ENCODE measurements at regions not wholly inside any gene's neighbourhood (a gene's known extent, or its start where the extent isn't known, plus 50 kb on each side); places are given as distances from the start of the nearest gene placed in this dataset.

- H3K9me3 Mint-ChIP-seq: peaks cover 11% of the 10 kb centered on the region
- H3K36me3 Mint-ChIP-seq: peaks cover 4% of the 10 kb centered on the region
- peaks cover 24% of the 10 kb centered on the region for H3K4me1 Mint-ChIP-seq
- no peak overlapping the region for H3K27ac Mint-ChIP-seq
- H3K27me3 Mint-ChIP-seq (ENCODE audit: low read depth): peaks cover 19% of the 10 kb centered on the region
- H3K4me3 Mint-ChIP-seq: no peak overlapping the region
- DNase-seq (ENCODE audit: low spot score in 2 of 2, unreplicated experiment in 2 of 2): no peak
- TF ChIP-seq, protein P1, sequence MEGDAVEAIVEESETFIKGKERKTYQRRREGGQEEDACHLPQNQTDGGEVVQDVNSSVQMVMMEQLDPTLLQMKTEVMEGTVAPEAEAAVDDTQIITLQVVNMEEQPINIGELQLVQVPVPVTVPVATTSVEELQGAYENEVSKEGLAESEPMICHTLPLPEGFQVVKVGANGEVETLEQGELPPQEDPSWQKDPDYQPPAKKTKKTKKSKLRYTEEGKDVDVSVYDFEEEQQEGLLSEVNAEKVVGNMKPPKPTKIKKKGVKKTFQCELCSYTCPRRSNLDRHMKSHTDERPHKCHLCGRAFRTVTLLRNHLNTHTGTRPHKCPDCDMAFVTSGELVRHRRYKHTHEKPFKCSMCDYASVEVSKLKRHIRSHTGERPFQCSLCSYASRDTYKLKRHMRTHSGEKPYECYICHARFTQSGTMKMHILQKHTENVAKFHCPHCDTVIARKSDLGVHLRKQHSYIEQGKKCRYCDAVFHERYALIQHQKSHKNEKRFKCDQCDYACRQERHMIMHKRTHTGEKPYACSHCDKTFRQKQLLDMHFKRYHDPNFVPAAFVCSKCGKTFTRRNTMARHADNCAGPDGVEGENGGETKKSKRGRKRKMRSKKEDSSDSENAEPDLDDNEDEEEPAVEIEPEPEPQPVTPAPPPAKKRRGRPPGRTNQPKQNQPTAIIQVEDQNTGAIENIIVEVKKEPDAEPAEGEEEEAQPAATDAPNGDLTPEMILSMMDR (IDR thresholded peaks at IDR 0.05; ENCODE audit: unreplicated experiment): no peak
These were observed 415.0 kb downstream of the KCTD16 start for GRCh38 chr5:144585681-144586080.

DNA sequence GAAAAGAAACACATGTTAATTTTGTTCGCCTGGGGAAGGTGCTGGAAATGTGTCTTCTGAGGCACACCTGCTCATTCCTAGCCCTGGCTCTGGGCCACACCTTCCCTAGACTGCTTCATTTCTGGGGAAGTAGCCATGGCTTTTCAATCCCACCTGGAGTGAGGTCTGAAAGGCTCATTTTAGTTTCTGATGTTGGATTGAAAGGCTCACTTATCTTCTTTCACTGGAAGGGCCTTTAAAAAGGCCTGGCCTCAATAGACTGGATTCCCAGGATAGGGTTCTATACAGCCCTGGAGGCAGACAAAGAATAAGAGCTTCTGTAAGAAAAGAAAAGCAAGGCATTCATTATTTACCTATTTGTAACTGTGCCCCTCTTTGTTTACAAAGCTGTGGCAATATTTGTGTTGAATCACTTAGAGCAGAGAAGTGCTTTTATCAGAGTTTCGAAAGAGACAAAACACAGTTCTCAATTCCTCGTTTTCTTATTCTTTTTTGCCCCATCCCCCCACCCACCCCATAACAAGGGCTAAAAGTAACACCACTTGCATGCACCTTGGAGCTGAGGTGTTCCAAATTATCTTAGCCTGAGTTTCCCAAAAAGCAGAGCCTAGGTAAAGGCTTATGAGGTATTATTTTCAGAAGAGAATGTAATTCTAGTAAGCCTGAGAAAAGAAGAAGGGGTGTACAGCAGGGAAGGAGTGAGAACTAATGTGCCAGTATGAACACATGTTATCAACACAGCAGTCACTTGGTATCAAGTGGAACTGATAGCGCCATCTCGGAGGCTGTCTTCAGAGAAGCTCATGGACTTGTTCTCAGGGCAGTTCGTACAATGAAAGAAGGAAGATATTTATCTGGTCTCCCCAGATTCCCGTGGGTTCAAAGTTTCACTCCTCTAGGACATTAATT is 413.1 kb downstream of the KCTD16 start:
- Mint-ChIP-seq H3K4me3 (no peak overlapping the region), H3K36me3 (no peaks in the 10 kb centered on the region), H3K27ac (no peak overlapping the region), H3K4me1 (peaks cover 24% of the 10 kb centered on the region), H3K27me3 (ENCODE audit: low read depth) (peaks cover 19% of the 10 kb centered on the region), H3K9me3 (peaks cover 3% of the 10 kb centered on the region)
- TF ChIP-seq, protein P1 (IDR thresholded peaks at IDR 0.05; ENCODE audit: unreplicated experiment): no peak
- DNase-seq (ENCODE audit: low spot score in 2 of 2, unreplicated experiment in 2 of 2): no peak

DNA sequence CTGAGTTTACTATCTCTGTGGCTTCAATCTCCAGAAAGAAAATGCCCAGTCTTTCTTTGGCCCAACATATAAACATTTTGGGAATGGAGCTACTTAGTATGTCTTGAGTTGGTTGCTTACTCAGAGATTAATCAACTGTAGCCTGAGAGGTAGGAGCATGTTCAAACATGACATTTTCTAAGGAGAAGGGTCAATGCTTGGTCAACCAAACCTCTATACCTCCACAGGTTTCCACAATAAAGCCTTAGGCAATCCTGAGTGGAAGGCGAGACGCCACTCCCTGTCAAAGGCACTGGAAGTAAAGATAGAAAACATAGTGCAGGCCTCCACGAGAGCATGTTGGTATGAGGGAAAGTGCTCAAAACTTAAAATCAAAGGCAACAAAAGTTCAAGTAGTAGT is 411.4 kb downstream of the KCTD16 start:
- DNase-seq (ENCODE audit: low spot score in 2 of 2, unreplicated experiment in 2 of 2): no peak
- Mint-ChIP-seq H3K4me1 (peaks cover 24% of the 10 kb centered on the region), H3K4me3 (no peak overlapping the region), H3K27me3 (ENCODE audit: low read depth) (peaks cover 19% of the 10 kb centered on the region), H3K9me3 (no peaks in the 10 kb centered on the region), H3K36me3 (no peaks in the 10 kb centered on the region), H3K27ac (no peak overlapping the region)
- TF ChIP-seq, protein P1 (IDR thresholded peaks at IDR 0.05; ENCODE audit: unreplicated experiment): no peak

DNA sequence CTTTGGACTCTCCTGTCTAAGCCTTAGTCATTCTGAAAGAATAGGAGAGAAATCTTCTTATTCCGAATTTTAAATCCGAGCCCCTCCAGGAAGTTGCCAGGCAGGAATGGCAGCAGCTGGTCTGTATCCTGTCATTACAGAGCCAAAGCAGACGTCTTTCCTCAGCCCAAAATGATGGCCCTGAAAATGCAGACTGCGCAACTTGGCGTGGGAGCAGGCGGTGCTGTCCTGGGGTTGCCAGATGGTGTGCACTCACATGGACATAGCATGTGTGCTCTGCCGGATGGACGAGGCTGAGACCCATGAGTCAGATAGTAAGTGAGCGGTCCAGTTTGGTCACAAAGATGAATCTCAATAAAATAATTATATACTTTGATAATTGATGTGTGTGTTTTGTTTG is 410.4 kb downstream of the KCTD16 start:
- Mint-ChIP-seq H3K9me3 (no peaks in the 10 kb centered on the region), H3K27me3 (ENCODE audit: low read depth) (peaks cover 19% of the 10 kb centered on the region), H3K27ac (no peak overlapping the region), H3K36me3 (no peaks in the 10 kb centered on the region), H3K4me1 (peaks cover 17% of the 10 kb centered on the region), H3K4me3 (no peak overlapping the region)
- TF ChIP-seq, protein P1 (IDR thresholded peaks at IDR 0.05; ENCODE audit: unreplicated experiment): no peak
- no peak for DNase-seq (ENCODE audit: low spot score in 2 of 2, unreplicated experiment in 2 of 2)

- no peak overlapping the region for H3K4me3 Mint-ChIP-seq
- H3K27ac Mint-ChIP-seq: no peak overlapping the region
- TF ChIP-seq, protein P1 (IDR thresholded peaks at IDR 0.05; ENCODE audit: unreplicated experiment): no peak
- peaks cover 4% of the 10 kb centered on the region for H3K9me3 Mint-ChIP-seq
- H3K4me1 Mint-ChIP-seq: peaks cover 8% of the 10 kb centered on the region
- H3K27me3 Mint-ChIP-seq (ENCODE audit: low read depth): peaks cover 8% of the 10 kb centered on the region
- DNase-seq (ENCODE audit: low spot score in 2 of 2, unreplicated experiment in 2 of 2): no peak
- H3K36me3 Mint-ChIP-seq: peaks cover 3% of the 10 kb centered on the region
These were observed 407.0 kb downstream of the KCTD16 start for GRCh38 chr5:144577676-144578075.

Measured in mesothelial cell of epicardium (in vitro differentiated cells).